Neuronal stem cell (in vitro differentiated cells): ENCODE measurements at regions not wholly inside any gene's neighbourhood (a gene's known extent, or its start where the extent isn't known, plus 50 kb on each side); places are given as distances from the start of the nearest gene placed in this dataset.

Experiments used
- DNase-seq: peaks from one replicate; pipeline ENCODE4 v3.0.0-alpha.2; 2013; ENCODE audit warnings: low spot score
- H2AFZ ChIP-seq: one replicate; pipeline ENCODE4 v1.6.1; 2013; ENCODE audit warnings: mild to moderate bottlenecking, low read length, inconsistent platforms
- H2AK5ac ChIP-seq: 2 replicates; pipeline ENCODE4 v1.6.1; 2013; ENCODE audit warnings: low read depth, mild to moderate bottlenecking, inconsistent platforms, low read length, moderate library complexity, mixed read lengths
- H2BK120ac ChIP-seq: 2 replicates; pipeline ENCODE4 v1.6.1; 2013; ENCODE audit warnings: low read depth, mild to moderate bottlenecking, inconsistent platforms, low read length, moderate library complexity, mixed read lengths
- H2BK12ac ChIP-seq: one replicate; pipeline ENCODE4 v1.6.1; 2013; ENCODE audit warnings: low read length, inconsistent platforms
- H2BK15ac ChIP-seq: 2 replicates; pipeline ENCODE4 v1.6.1; 2013; ENCODE audit warnings: mild to moderate bottlenecking, low read length, inconsistent platforms, mixed read lengths
- H2BK5ac ChIP-seq: one replicate; pipeline ENCODE4 v1.6.1; 2013; ENCODE audit warnings: inconsistent platforms, mild to moderate bottlenecking, low read length, moderate library complexity
- H3K14ac ChIP-seq: one replicate; pipeline ENCODE4 v1.6.1; 2013; ENCODE audit warnings: low read length, inconsistent platforms
- H3K18ac ChIP-seq: 2 replicates; pipeline ENCODE4 v1.6.1; 2013; ENCODE audit warnings: low read length, inconsistent platforms
- H3K23ac ChIP-seq: 2 replicates; pipeline ENCODE4 v1.6.1; 2013; ENCODE audit warnings: low read depth, mild to moderate bottlenecking, mixed read lengths, low read length, inconsistent platforms; ENCODE audit not compliant: poor library complexity
- H3K27ac ChIP-seq: replicated peaks from 3 replicates; pipeline ENCODE4 v1.5.1; 2013; ENCODE audit warnings: low read length, inconsistent platforms
- H3K27me3 ChIP-seq, 3 experiments: 2 replicates each; pipeline ENCODE4 v1.6.1; 2013; ENCODE audit warnings: low read length in 3 of 3, mild to moderate bottlenecking in 2 of 3, inconsistent platforms in 1 of 3, low read depth in 1 of 3, mixed read lengths in 1 of 3, moderate library complexity in 1 of 3; ENCODE audit not compliant: control insufficient read depth in 3 of 3, insufficient read depth in 3 of 3
- H3K36me3 ChIP-seq, 2 donors: replicated peaks in 1 of 2; 2 replicates each; pipeline ENCODE4 v1.6.1; 2013; ENCODE audit warnings: low read length in 2 of 2; ENCODE audit not compliant: control insufficient read depth in 2 of 2, insufficient read depth in 2 of 2
- H3K4ac ChIP-seq: 2 replicates; pipeline ENCODE4 v1.6.1; 2013; ENCODE audit warnings: inconsistent platforms, mild to moderate bottlenecking, low read length, moderate library complexity
- H3K4me1 ChIP-seq, 2 donors: 1 replicate in 1 of 2; 2 replicates in 1 of 2; pipeline ENCODE4 v1.6.1; 2013; ENCODE audit warnings: low read length in 2 of 2, low read depth in 1 of 2; ENCODE audit not compliant: control insufficient read depth in 2 of 2, insufficient read depth in 1 of 2
- H3K4me2 ChIP-seq: one replicate; pipeline ENCODE4 v1.6.1; 2013; ENCODE audit warnings: mild to moderate bottlenecking, low read length, inconsistent platforms; ENCODE audit not compliant: insufficient read depth, poor library complexity, severe bottlenecking
- H3K4me3 ChIP-seq, 2 donors: 2 replicates each; pipeline ENCODE4 v1.5.1; 2013; ENCODE audit warnings: low read length in 2 of 2, mild to moderate bottlenecking in 2 of 2, inconsistent platforms in 1 of 2, moderate library complexity in 1 of 2
- H3K79me1 ChIP-seq: one replicate; pipeline ENCODE4 v1.6.1; 2013; ENCODE audit warnings: low read depth, mild to moderate bottlenecking, inconsistent platforms, low read length, moderate library complexity
- H3K9ac ChIP-seq: one replicate; pipeline ENCODE4 v1.6.1; 2013; ENCODE audit warnings: mild to moderate bottlenecking, low read depth, low read length, inconsistent platforms; ENCODE audit not compliant: poor library complexity
- H3K9me3 ChIP-seq, 2 donors: replicated peaks in 1 of 2; 2 replicates each; pipeline versions ENCODE3 to v1.6.1; 2013; ENCODE audit warnings: low read length in 2 of 2, mild to moderate bottlenecking in 2 of 2, inconsistent platforms in 1 of 2, low read depth in 1 of 2, mixed read lengths in 1 of 2, moderate library complexity in 1 of 2; ENCODE audit not compliant: control insufficient read depth in 2 of 2, insufficient read depth in 1 of 2
- H4K8ac ChIP-seq: one replicate; pipeline ENCODE4 v1.6.1; 2013; ENCODE audit warnings: low read depth, mild to moderate bottlenecking, inconsistent platforms, low read length, moderate library complexity
- H4K91ac ChIP-seq: one replicate; pipeline ENCODE4 v1.6.1; 2013; ENCODE audit warnings: low read length, low read depth, mild to moderate bottlenecking, inconsistent platforms; ENCODE audit not compliant: poor library complexity
- WGBS, 2 donors: extraction: QIAGEN DNeasy Blood & Tissue Kit; methylation state at CpG; one replicate each; pipeline ENCODE4 v1.1.7; 2013; ENCODE audit warnings: missing lambda C conversion rate in 2 of 2, mixed read lengths in 1 of 2; ENCODE audit not compliant: insufficient read length in 2 of 2, insufficient replicate concordance in 1 of 2; ENCODE audit errors: extremely low coverage in 2 of 2; 5-methylcytosine and 5-hydroxymethylcytosine counted together

GRCh38 chr9:28031521-28032267 is 458.4 kb upstream of the C9orf72 start:
- H3K27me3 ChIP-seq, result no peaks in the 10 kb centered on the region
- no peak overlapping the region for H3K4ac ChIP-seq
- H3K4me2 ChIP-seq, result no peak overlapping the region
- no peak overlapping the region for H3K14ac ChIP-seq
- H3K9me3 ChIP-seq, result no peaks in the 10 kb centered on the region
- H3K4me3 ChIP-seq, result no peak overlapping the region
- no peak overlapping the region for H2BK15ac ChIP-seq
- H3K9ac ChIP-seq, result no peak overlapping the region
- H2BK120ac ChIP-seq, result no peak overlapping the region
- no peak overlapping the region for H4K8ac ChIP-seq
- H3K4me1 ChIP-seq, result peaks cover 12 to 14% of the 10 kb centered on the region in 2 donors
- H3K23ac ChIP-seq, result no peak overlapping the region
- H3K36me3 ChIP-seq, result no peaks in the 10 kb centered on the region
- H3K79me1 ChIP-seq, result no peaks in the 10 kb centered on the region
- peak overlapping the region; percentile 60 for H2AFZ ChIP-seq
- no peak overlapping the region for H2BK12ac ChIP-seq
- no peak overlapping the region for H2BK5ac ChIP-seq
- DNase-seq, result peak; percentile 51
- no peak overlapping the region for H2AK5ac ChIP-seq
- no peak overlapping the region for H3K18ac ChIP-seq
- H4K91ac ChIP-seq, result no peak overlapping the region
- no CpG with 5 or more reads among the region's 5 CpGs for WGBS, 2 donors
- H3K27ac ChIP-seq, result peak overlapping the region; percentile 59

- Histone ChIP-seq H2AK5ac (no peak overlapping the region), H3K4ac (no peak overlapping the region), H2BK15ac (no peak overlapping the region), H3K14ac (no peak overlapping the region), H3K9ac (no peak overlapping the region), H3K9me3 (no peaks in the 10 kb centered on the region), H2BK12ac (no peak overlapping the region), H3K18ac (no peak overlapping the region), H3K4me3 (no peak overlapping the region), H4K8ac (no peak overlapping the region), H3K36me3 (no peaks in the 10 kb centered on the region), H2BK120ac (no peak overlapping the region), H3K79me1 (no peaks in the 10 kb centered on the region), H4K91ac (no peak overlapping the region), H3K4me1 (peaks cover 12 to 14% of the 10 kb centered on the region in 2 donors), H3K27ac (peak overlapping the region; percentile 59), H3K23ac (no peak overlapping the region), H2BK5ac (no peak overlapping the region), H3K4me2 (no peak overlapping the region), H2AFZ (peak overlapping the region; percentile 60), H3K27me3 (no peaks in the 10 kb centered on the region)
- no peak for DNase-seq
- WGBS, 2 donors, result no CpG with 5 or more reads among the region's 2 CpGs
Measured at GRCh38 chr9:28032268-28032590, 458.9 kb upstream of the C9orf72 start.

- no peak overlapping the region for H4K8ac ChIP-seq
- H2BK15ac ChIP-seq, result no peak overlapping the region
- no CpG with 5 or more reads among the region's 6 CpGs for whole genome bisulfite sequencing, 2 donors
- H2BK120ac ChIP-seq, result no peak overlapping the region
- H3K4me3 ChIP-seq, result no peak overlapping the region
- no peaks in the 10 kb centered on the region for H3K36me3 ChIP-seq
- H2AFZ ChIP-seq, result peak overlapping the region; percentile 58
- DNase-seq, result no peak
- no peak overlapping the region for H3K4ac ChIP-seq
- peak overlapping the region; percentile 61 for H3K27ac ChIP-seq
- H2BK12ac ChIP-seq, result no peak overlapping the region
- H2AK5ac ChIP-seq, result no peak overlapping the region
- H3K27me3 ChIP-seq, result no peaks in the 10 kb centered on the region
- no peak overlapping the region for H3K18ac ChIP-seq
- H3K14ac ChIP-seq, result no peak overlapping the region
- H3K4me1 ChIP-seq, result peaks cover 12 to 14% of the 10 kb centered on the region in 2 donors
- no peaks in the 10 kb centered on the region for H3K79me1 ChIP-seq
- H3K9me3 ChIP-seq, result no peaks in the 10 kb centered on the region
- H3K4me2 ChIP-seq, result no peak overlapping the region
- no peak overlapping the region for H3K9ac ChIP-seq
- H4K91ac ChIP-seq, result no peak overlapping the region
- no peak overlapping the region for H2BK5ac ChIP-seq
- H3K23ac ChIP-seq, result no peak overlapping the region
Measured at GRCh38 chr9:28034242-28034641, 461.0 kb upstream of the C9orf72 start.

- no peak overlapping the region for H2BK12ac ChIP-seq
- no peak overlapping the region for H2BK120ac ChIP-seq
- H2BK15ac ChIP-seq, result no peak overlapping the region
- H2AK5ac ChIP-seq, result no peak overlapping the region
- no peak overlapping the region for H3K18ac ChIP-seq
- H2AFZ ChIP-seq, result no peak overlapping the region
- no peak for DNase-seq
- H3K23ac ChIP-seq, result no peak overlapping the region
- no peak overlapping the region for H3K4ac ChIP-seq
- H3K27ac ChIP-seq, result no peak overlapping the region
- no peaks in the 10 kb centered on the region for H3K27me3 ChIP-seq
- no peak overlapping the region for H3K14ac ChIP-seq
- H2BK5ac ChIP-seq, result no peak overlapping the region
- H3K9ac ChIP-seq, result no peak overlapping the region
- no peak overlapping the region for H4K91ac ChIP-seq
- no CpG with 5 or more reads among the region's 1 CpG for WGBS, 2 donors
- H3K9me3 ChIP-seq, result no peaks in the 10 kb centered on the region
- no peak overlapping the region for H4K8ac ChIP-seq
- H3K79me1 ChIP-seq, result no peaks in the 10 kb centered on the region
- peaks cover 2 to 4% of the 10 kb centered on the region in 2 donors for H3K4me1 ChIP-seq
- no peak overlapping the region for H3K4me3 ChIP-seq
- H3K4me2 ChIP-seq, result no peak overlapping the region
- no peaks in the 10 kb centered on the region for H3K36me3 ChIP-seq
Measured at GRCh38 chr9:28037968-28038367, 464.7 kb upstream of the C9orf72 start.
